ENCODE measurements at regions not wholly inside any gene's neighbourhood (a gene's known extent, or its start where the extent isn't known, plus 50 kb on each side); places are given as distances from the start of the nearest gene placed in this dataset.

DNA sequence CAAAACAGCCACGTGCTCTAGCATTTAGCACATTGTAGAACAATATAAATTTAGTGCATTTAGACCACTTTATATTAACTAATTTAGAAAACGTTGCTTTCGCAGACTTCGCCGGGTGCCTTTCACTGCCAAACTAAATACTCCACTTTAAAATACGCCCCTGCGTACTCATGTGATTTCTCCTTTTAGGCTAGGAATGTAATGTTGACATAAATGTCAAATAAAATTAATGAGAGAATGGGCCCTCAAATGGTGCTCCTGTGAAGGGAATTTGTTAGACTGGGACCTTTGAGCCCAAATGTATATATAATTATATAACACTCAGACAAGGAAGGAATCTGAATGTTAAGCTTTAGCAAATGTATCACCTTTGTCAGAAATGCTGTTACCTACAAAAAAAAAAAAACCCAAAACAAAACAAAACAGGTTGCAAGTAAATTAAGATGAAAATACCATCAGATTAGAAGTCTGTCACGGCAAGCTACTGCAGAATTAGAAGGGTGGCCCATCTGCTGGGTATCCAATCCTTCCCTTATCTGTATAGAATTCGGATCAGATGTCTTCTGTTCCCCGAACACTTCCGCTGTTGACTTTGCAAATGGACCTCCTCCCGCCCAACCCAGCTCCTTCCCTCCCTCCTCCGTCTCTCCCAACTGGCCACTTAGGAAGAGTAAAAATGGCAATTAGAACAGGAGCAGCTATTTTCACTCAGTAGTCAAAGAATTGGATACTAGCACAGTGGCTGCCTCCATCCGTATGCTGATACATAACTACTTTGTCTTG, 159.3 kb upstream of the FOXN3 start:
- no peaks in the 10 kb centered on the region for H3K27me3 Mint-ChIP-seq
- H3K9me3 ChIP-seq (ENCODE audit: control insufficient read depth in 2 of 2, low read length in 2 of 2), result no peaks in the 10 kb centered on the region
- peaks cover 20 to 69% (median 41%) of the 10 kb centered on the region in 4 donors for H3K4me1 Mint-ChIP-seq
- no peaks in the 10 kb centered on the region for H3K27me3 ChIP-seq (ENCODE audit: control insufficient read depth, insufficient read depth, low read length)
- no peak for ATAC-seq (ENCODE audit: low read depth in 2 of 2)
- peaks cover 33% of the 10 kb centered on the region for H3K36me3 ChIP-seq (ENCODE audit: control insufficient read depth, insufficient read depth, low read length)
- no peak overlapping the region for H3K4me3 ChIP-seq (ENCODE audit: low read depth, low read length)
- H3K4me1 ChIP-seq (ENCODE audit: control insufficient read depth, insufficient read depth, low read length, poor library complexity, severe bottlenecking), result no peaks in the 10 kb centered on the region
- H3K4me3 Mint-ChIP-seq, result peak overlapping the region in 1 of 4 donors; percentile 13
- no peak for DNase-seq
- no peak overlapping the region for H3K27ac ChIP-seq (ENCODE audit: insufficient read depth, low read length, poor library complexity, severe bottlenecking)
- H3K36me3 Mint-ChIP-seq, result peaks cover 23% of the 10 kb centered on the region
- no peaks in the 10 kb centered on the region for H3K9me3 Mint-ChIP-seq
- H3K27ac Mint-ChIP-seq, result peak overlapping the region in 2 of 3 donors; percentile 10 to 52

GRCh38 chr14:89575386-89576061, 158.5 kb upstream of the FOXN3 start:
- Histone ChIP-seq H3K9me3 (ENCODE audit: control insufficient read depth in 2 of 2, low read length in 2 of 2) (no peaks in the 10 kb centered on the region), H3K4me3 (ENCODE audit: low read depth, low read length) (no peak overlapping the region), H3K27me3 (ENCODE audit: control insufficient read depth, insufficient read depth, low read length) (no peaks in the 10 kb centered on the region), H3K27ac (ENCODE audit: insufficient read depth, low read length, poor library complexity, severe bottlenecking) (no peak overlapping the region), H3K4me1 (ENCODE audit: control insufficient read depth, insufficient read depth, low read length, poor library complexity, severe bottlenecking) (no peaks in the 10 kb centered on the region), H3K36me3 (ENCODE audit: control insufficient read depth, insufficient read depth, low read length) (peaks cover 25% of the 10 kb centered on the region)
- H3K9me3 Mint-ChIP-seq, result no peaks in the 10 kb centered on the region
- ATAC-seq (ENCODE audit: low read depth in 2 of 2) (no peak), DNase-seq (no peak)
- peak overlapping the region in 1 of 3 donors; percentile 31 for H3K27ac Mint-ChIP-seq
- peaks cover 20 to 73% (median 44%) of the 10 kb centered on the region in 4 donors for H3K4me1 Mint-ChIP-seq
- no peaks in the 10 kb centered on the region for H3K27me3 Mint-ChIP-seq
- H3K4me3 Mint-ChIP-seq, result no peak overlapping the region
- peaks cover 18% of the 10 kb centered on the region for H3K36me3 Mint-ChIP-seq

GRCh38 chr14:89574420-89574819, 157.4 kb upstream of the FOXN3 start:
- H3K36me3 Mint-ChIP-seq, result peaks cover 23% of the 10 kb centered on the region
- H3K9me3 Mint-ChIP-seq, result no peaks in the 10 kb centered on the region
- Histone ChIP-seq H3K4me3 (ENCODE audit: low read depth, low read length) (no peak overlapping the region), H3K27ac (ENCODE audit: insufficient read depth, low read length, poor library complexity, severe bottlenecking) (no peak overlapping the region), H3K27me3 (ENCODE audit: control insufficient read depth, insufficient read depth, low read length) (no peaks in the 10 kb centered on the region), H3K9me3 (ENCODE audit: control insufficient read depth in 2 of 2, low read length in 2 of 2) (no peaks in the 10 kb centered on the region), H3K4me1 (ENCODE audit: control insufficient read depth, insufficient read depth, low read length, poor library complexity, severe bottlenecking) (no peaks in the 10 kb centered on the region), H3K36me3 (ENCODE audit: control insufficient read depth, insufficient read depth, low read length) (peaks cover 27% of the 10 kb centered on the region)
- no peaks in the 10 kb centered on the region for H3K27me3 Mint-ChIP-seq
- DNase-seq (no peak), ATAC-seq (ENCODE audit: low read depth in 2 of 2) (no peak)
- peaks cover 19 to 73% (median 47%) of the 10 kb centered on the region in 4 donors for H3K4me1 Mint-ChIP-seq
- peak overlapping the region in 2 of 3 donors; percentile 66 to 78 for H3K27ac Mint-ChIP-seq
- no peak overlapping the region for H3K4me3 Mint-ChIP-seq

- Histone ChIP-seq H3K4me3 (ENCODE audit: low read depth, low read length) (no peak overlapping the region), H3K27ac (ENCODE audit: insufficient read depth, low read length, poor library complexity, severe bottlenecking) (no peak overlapping the region), H3K9me3 (ENCODE audit: control insufficient read depth in 2 of 2, low read length in 2 of 2) (no peaks in the 10 kb centered on the region), H3K36me3 (ENCODE audit: control insufficient read depth, insufficient read depth, low read length) (peaks cover 27% of the 10 kb centered on the region), H3K27me3 (ENCODE audit: control insufficient read depth, insufficient read depth, low read length) (no peaks in the 10 kb centered on the region), H3K4me1 (ENCODE audit: control insufficient read depth, insufficient read depth, low read length, poor library complexity, severe bottlenecking) (no peaks in the 10 kb centered on the region)
- ATAC-seq (ENCODE audit: low read depth in 2 of 2) (no peak), DNase-seq (no peak)
- Mint-ChIP-seq H3K36me3 (peaks cover 22% of the 10 kb centered on the region), H3K27ac (peak overlapping the region in 1 of 3 donors; percentile 43), H3K27me3 (no peaks in the 10 kb centered on the region), H3K4me1 (peaks cover 19 to 74% (median 48%) of the 10 kb centered on the region in 4 donors), H3K9me3 (no peaks in the 10 kb centered on the region), H3K4me3 (peak overlapping the region in 1 of 4 donors; percentile 41)
Measured at GRCh38 chr14:89573399-89573657, 156.3 kb upstream of the FOXN3 start.

- H3K27ac Mint-ChIP-seq, result peak overlapping the region in 2 of 3 donors; percentile 43 to 64
- no peak for ATAC-seq (ENCODE audit: low read depth in 2 of 2)
- no peaks in the 10 kb centered on the region for H3K27me3 Mint-ChIP-seq
- no peaks in the 10 kb centered on the region for H3K4me1 ChIP-seq (ENCODE audit: control insufficient read depth, insufficient read depth, low read length, poor library complexity, severe bottlenecking)
- H3K36me3 Mint-ChIP-seq, result peaks cover 27% of the 10 kb centered on the region
- H3K4me1 Mint-ChIP-seq, result peaks cover 19 to 75% (median 52%) of the 10 kb centered on the region in 4 donors
- H3K36me3 ChIP-seq (ENCODE audit: control insufficient read depth, insufficient read depth, low read length), result peaks cover 27% of the 10 kb centered on the region
- peak overlapping the region in 1 of 4 donors; percentile 41 for H3K4me3 Mint-ChIP-seq
- H3K4me3 ChIP-seq (ENCODE audit: low read depth, low read length), result no peak overlapping the region
- no peaks in the 10 kb centered on the region for H3K9me3 Mint-ChIP-seq
- no peaks in the 10 kb centered on the region for H3K9me3 ChIP-seq (ENCODE audit: control insufficient read depth in 2 of 2, low read length in 2 of 2)
- H3K27me3 ChIP-seq (ENCODE audit: control insufficient read depth, insufficient read depth, low read length), result no peaks in the 10 kb centered on the region
- no peak for DNase-seq
- H3K27ac ChIP-seq (ENCODE audit: insufficient read depth, low read length, poor library complexity, severe bottlenecking), result no peak overlapping the region
Measured at GRCh38 chr14:89572596-89573398, 155.8 kb upstream of the FOXN3 start.

GRCh38 chr14:89571491-89571890, 154.5 kb upstream of the FOXN3 start:
- Histone ChIP-seq H3K36me3 (ENCODE audit: control insufficient read depth, insufficient read depth, low read length) (peaks cover 21% of the 10 kb centered on the region), H3K4me1 (ENCODE audit: control insufficient read depth, insufficient read depth, low read length, poor library complexity, severe bottlenecking) (no peaks in the 10 kb centered on the region), H3K27ac (ENCODE audit: insufficient read depth, low read length, poor library complexity, severe bottlenecking) (no peak overlapping the region), H3K9me3 (ENCODE audit: control insufficient read depth in 2 of 2, low read length in 2 of 2) (no peaks in the 10 kb centered on the region), H3K27me3 (ENCODE audit: control insufficient read depth, insufficient read depth, low read length) (no peaks in the 10 kb centered on the region), H3K4me3 (ENCODE audit: low read depth, low read length) (no peak overlapping the region)
- peak overlapping the region in 1 of 3 donors; percentile 7 for H3K27ac Mint-ChIP-seq
- H3K27me3 Mint-ChIP-seq, result no peaks in the 10 kb centered on the region
- H3K4me1 Mint-ChIP-seq, result peaks cover 14 to 80% (median 50%) of the 10 kb centered on the region in 4 donors
- no peaks in the 10 kb centered on the region for H3K9me3 Mint-ChIP-seq
- H3K36me3 Mint-ChIP-seq, result peaks cover 23% of the 10 kb centered on the region
- H3K4me3 Mint-ChIP-seq, result no peak overlapping the region
- DNase-seq (no peak), ATAC-seq (ENCODE audit: low read depth in 2 of 2) (no peak)

- H3K36me3 Mint-ChIP-seq, result peaks cover 32% of the 10 kb centered on the region
Measured at GRCh38 chr14:89566644-89567415, 149.8 kb upstream of the FOXN3 start.

More at GRCh38 chr14:89566644-89567415, 149.8 kb upstream of the FOXN3 start:
- H3K36me3 ChIP-seq (ENCODE audit: control insufficient read depth, insufficient read depth, low read length), result peaks cover 6% of the 10 kb centered on the region
- Mint-ChIP-seq H3K27ac (peak overlapping the region in 2 of 3 donors; percentile 18 to 24), H3K9me3 (no peaks in the 10 kb centered on the region), H3K27me3 (no peaks in the 10 kb centered on the region), H3K4me1 (peaks cover 19 to 83% (median 58%) of the 10 kb centered on the region in 4 donors), H3K4me3 (no peak overlapping the region)
- H3K9me3 ChIP-seq (ENCODE audit: control insufficient read depth in 2 of 2, low read length in 2 of 2), result no peaks in the 10 kb centered on the region
- no peak overlapping the region for H3K27ac ChIP-seq (ENCODE audit: insufficient read depth, low read length, poor library complexity, severe bottlenecking)
- ATAC-seq (ENCODE audit: low read depth in 2 of 2) (no peak), DNase-seq (no peak)
- H3K27me3 ChIP-seq (ENCODE audit: control insufficient read depth, insufficient read depth, low read length), result no peaks in the 10 kb centered on the region
- no peak overlapping the region for H3K4me3 ChIP-seq (ENCODE audit: low read depth, low read length)
- peaks cover 8% of the 10 kb centered on the region for H3K4me1 ChIP-seq (ENCODE audit: control insufficient read depth, insufficient read depth, low read length, poor library complexity, severe bottlenecking)
